B cell (primary cell): ENCODE measurements at regions not wholly inside any gene's neighbourhood (a gene's known extent, or its start where the extent isn't known, plus 50 kb on each side); places are given as distances from the start of the nearest gene placed in this dataset.

ENCODE experiments used
- ATAC-seq: fragments of 200-7000 bp; cut with Tn5 transposase; one replicate; pipeline ENCODE4 v1.10.0; 2021; ENCODE audit warnings: low read depth, mild to moderate bottlenecking, moderate number of reproducible peaks, moderate library complexity
- CTCF ChIA-PET: fragments of 350-600 bp; sonication (Branson Sonifier 250); formaldehyde crosslinking; loops from one replicate; lab custom pipeline; 2021; ENCODE audit warnings: antibody characterized with exemption, inconsistent platforms; lab: Charles Lee
- POLR2A ChIA-PET: fragments of 350-600 bp; sonication (Branson Sonifier 250); formaldehyde crosslinking; loops from one replicate; lab custom pipeline; 2021; ENCODE audit warnings: antibody characterized with exemption; lab: Charles Lee
- DNase-seq: peaks from one replicate; pipeline ENCODE4 v3.0.0; 2013
- H2AFZ ChIP-seq: 2 replicates; pipeline ENCODE4 v1.6.1; 2012; ENCODE audit warnings: mild to moderate bottlenecking, low read depth, low read length; ENCODE audit not compliant: insufficient read depth, poor library complexity, severe bottlenecking
- H3K27ac ChIP-seq, 2 donors: 1 replicate in 1 of 2; 2 replicates in 1 of 2; pipeline ENCODE4 v1.5.1; 2012 to 2013; ENCODE audit warnings: low read length in 2 of 2, mild to moderate bottlenecking in 2 of 2, moderate library complexity in 1 of 2
- H3K27me3 ChIP-seq, 4 experiments: fragments of 200-600 bp in 1 of 4; sonication (generic) in 1 of 4; replicated peaks in 1 of 4; 1 replicate in 2 of 4; 2 replicates in 2 of 4; pipeline versions ENCODE4 v1.6.1 to v1.7.0; 2013 to 2016; ENCODE audit warnings: low read length in 3 of 4, mild to moderate bottlenecking in 2 of 4, mixed read lengths in 1 of 4, moderate library complexity in 1 of 4; ENCODE audit not compliant: insufficient read depth in 4 of 4, control insufficient read depth in 3 of 4; ENCODE audit errors: control extremely low read depth in 1 of 4
- H3K36me3 ChIP-seq, 2 experiments: replicated peaks in 1 of 2; 1 replicate in 1 of 2; 2 replicates in 1 of 2; pipeline versions ENCODE4 v1.6.1 to v1.7.1; 2013; ENCODE audit warnings: low read length in 1 of 2; ENCODE audit not compliant: insufficient read depth in 2 of 2, control insufficient read depth in 1 of 2; ENCODE audit errors: control extremely low read depth in 1 of 2, extremely low read depth in 1 of 2
- H3K4me1 ChIP-seq, 2 donors: fragments of 200-600 bp in 1 of 2; sonication (generic) in 1 of 2; 1 replicate in 1 of 2; 2 replicates in 1 of 2; pipeline versions ENCODE4 v1.5.1 to v1.6.1; 2013 to 2017; ENCODE audit warnings: low read length in 2 of 2; ENCODE audit not compliant: control insufficient read depth in 2 of 2, insufficient read depth in 2 of 2
- H3K4me2 ChIP-seq: replicated peaks from 2 replicates; pipeline ENCODE3; 2012; ENCODE audit warnings: mild to moderate bottlenecking, low read depth, low read length; ENCODE audit not compliant: poor library complexity, severe bottlenecking
- H3K4me3 ChIP-seq, 5 experiments: fragments of 200-600 bp in 1 of 5; sonication (generic) in 1 of 5; 1 replicate in 3 of 5; 2 replicates in 2 of 5; pipeline versions ENCODE4 v1.5.1 to v1.7.0; 2011 to 2016; ENCODE audit warnings: low read length in 4 of 5, mild to moderate bottlenecking in 4 of 5, low read depth in 2 of 5, control low read depth in 1 of 5, moderate library complexity in 1 of 5; ENCODE audit not compliant: insufficient read depth in 1 of 5; ENCODE audit errors: control extremely low read depth in 1 of 5, extremely low read depth in 1 of 5
- H3K79me2 ChIP-seq: fragments of 200-600 bp; sonication (generic); one replicate; pipeline ENCODE4 v1.6.0; 2016; ENCODE audit warnings: low read length; ENCODE audit not compliant: control insufficient read depth, insufficient read depth
- H3K9ac ChIP-seq: fragments of 200-600 bp; sonication (generic); 2 replicates; pipeline ENCODE4 v1.6.1; 2017; ENCODE audit warnings: mild to moderate bottlenecking, low read length, moderate library complexity
- H3K9me3 ChIP-seq, 3 donors: one replicate each; pipeline versions ENCODE4 v1.6.1 to v1.7.1; 2013; ENCODE audit warnings: low read length in 2 of 3; ENCODE audit not compliant: control insufficient read depth in 2 of 3, insufficient read depth in 1 of 3; ENCODE audit errors: control extremely low read depth in 1 of 3
- H4K20me1 ChIP-seq: 2 replicates; pipeline ENCODE4 v1.6.0; 2012; ENCODE audit warnings: mild to moderate bottlenecking, low read length; ENCODE audit not compliant: insufficient read depth, control insufficient read depth, poor library complexity, severe bottlenecking
- H3K27ac Mint-ChIP-seq: one replicate; pipeline ENCODE4 v1.8.0; 2021; ENCODE audit warnings: mixed read lengths
- H3K27me3 Mint-ChIP-seq: one replicate; pipeline ENCODE4 v1.8.0; 2021; ENCODE audit warnings: mixed read lengths
- H3K4me1 Mint-ChIP-seq: one replicate; pipeline ENCODE4 v1.8.0; 2021; ENCODE audit warnings: mixed read lengths
- H3K4me3 Mint-ChIP-seq: one replicate; pipeline ENCODE4 v1.8.0; 2021; ENCODE audit warnings: mixed read lengths
- H3K9me3 Mint-ChIP-seq: one replicate; pipeline ENCODE4 v1.8.0; 2022; ENCODE audit warnings: mixed read lengths; ENCODE audit not compliant: insufficient read depth
- EZH2 ChIP-seq: IDR thresholded peaks from 2 replicates; pipeline ENCODE4 v1.6.1; 2012; ENCODE audit warnings: borderline replicate concordance, low read depth, mild to moderate bottlenecking, moderate library complexity, low read length; ENCODE audit not compliant: insufficient read depth, poor library complexity, severe bottlenecking
- WGBS: methylation state at CpG from one replicate; pipeline ENCODE4 v1.1.5; 2013; ENCODE audit warnings: missing lambda C conversion rate; ENCODE audit not compliant: insufficient coverage; 5-methylcytosine and 5-hydroxymethylcytosine counted together
- intact Hi-C: fragments of 100-400 bp; cut with micrococcal nuclease; formaldehyde crosslinking; loops from one replicate; pipeline ENCODE4 v1.10.0; 2022
- TF ChIP-seq, protein P1 (sequence below): fragments of 200-600 bp; IDR thresholded peaks from one replicate; pipeline ENCODE4 v1.8.0; 2022; ENCODE audit warnings: antibody characterized with exemption, mild to moderate bottlenecking

DNA sequence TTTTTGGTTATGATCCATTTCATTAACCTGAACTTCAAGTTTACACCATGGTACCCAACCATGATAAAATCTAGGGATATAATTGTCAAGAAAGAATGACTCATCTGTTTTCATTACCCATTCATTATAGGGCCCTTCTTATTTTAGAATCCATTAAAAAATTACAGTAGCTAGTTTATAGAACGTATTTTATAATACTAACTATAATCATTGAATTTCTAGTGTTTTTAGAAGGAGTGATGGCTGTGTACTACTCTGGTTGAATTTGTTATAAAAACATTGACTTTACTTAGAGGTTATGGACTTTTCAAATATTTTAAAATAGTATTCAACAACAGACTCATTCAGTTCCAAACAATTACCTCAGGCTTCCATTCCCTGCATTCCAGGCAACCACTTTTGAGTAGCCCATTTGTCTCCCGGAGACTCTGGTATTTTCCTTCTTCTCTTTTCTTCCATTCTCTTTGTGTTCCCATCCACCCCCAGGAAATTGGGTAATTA is 71.9 kb upstream of the KLF12 start:
- DNase-seq, result no peak
- no peak overlapping the region for H3K4me3 ChIP-seq
- no peak overlapping the region for H3K27ac ChIP-seq
- H3K36me3 ChIP-seq, result no peaks in the 10 kb centered on the region
- H3K4me1 Mint-ChIP-seq, result no peaks in the 10 kb centered on the region
- H4K20me1 ChIP-seq, result no peaks in the 10 kb centered on the region
- peaks cover 4% of the 10 kb centered on the region for H3K9me3 Mint-ChIP-seq
- H3K4me3 Mint-ChIP-seq, result no peak overlapping the region
- H2AFZ ChIP-seq, result no peak overlapping the region
- no peak for ATAC-seq
- peaks cover 0 to 1% (median 0%) of the 10 kb centered on the region in 3 donors for H3K9me3 ChIP-seq
- intact Hi-C loops, result no loop called here
- 100% methylated on average over 1 of the region's 2 CpGs for WGBS
- no peak overlapping the region for H3K4me2 ChIP-seq
- H3K4me1 ChIP-seq, result no peaks in the 10 kb centered on the region
- TF ChIP-seq, protein P1, sequence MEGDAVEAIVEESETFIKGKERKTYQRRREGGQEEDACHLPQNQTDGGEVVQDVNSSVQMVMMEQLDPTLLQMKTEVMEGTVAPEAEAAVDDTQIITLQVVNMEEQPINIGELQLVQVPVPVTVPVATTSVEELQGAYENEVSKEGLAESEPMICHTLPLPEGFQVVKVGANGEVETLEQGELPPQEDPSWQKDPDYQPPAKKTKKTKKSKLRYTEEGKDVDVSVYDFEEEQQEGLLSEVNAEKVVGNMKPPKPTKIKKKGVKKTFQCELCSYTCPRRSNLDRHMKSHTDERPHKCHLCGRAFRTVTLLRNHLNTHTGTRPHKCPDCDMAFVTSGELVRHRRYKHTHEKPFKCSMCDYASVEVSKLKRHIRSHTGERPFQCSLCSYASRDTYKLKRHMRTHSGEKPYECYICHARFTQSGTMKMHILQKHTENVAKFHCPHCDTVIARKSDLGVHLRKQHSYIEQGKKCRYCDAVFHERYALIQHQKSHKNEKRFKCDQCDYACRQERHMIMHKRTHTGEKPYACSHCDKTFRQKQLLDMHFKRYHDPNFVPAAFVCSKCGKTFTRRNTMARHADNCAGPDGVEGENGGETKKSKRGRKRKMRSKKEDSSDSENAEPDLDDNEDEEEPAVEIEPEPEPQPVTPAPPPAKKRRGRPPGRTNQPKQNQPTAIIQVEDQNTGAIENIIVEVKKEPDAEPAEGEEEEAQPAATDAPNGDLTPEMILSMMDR, result no peak
- no peak for TF ChIP-seq EZH2
- H3K27me3 ChIP-seq, result peaks cover 0 to 3% (median 0%) of the 10 kb centered on the region in 4 experiments
- no peak overlapping the region for H3K9ac ChIP-seq
- no peaks in the 10 kb centered on the region for H3K79me2 ChIP-seq
- POLR2A ChIA-PET, result no interaction called here
- no peak overlapping the region for H3K27ac Mint-ChIP-seq
- CTCF ChIA-PET, result no interaction called here
- H3K27me3 Mint-ChIP-seq, result peaks cover 27% of the 10 kb centered on the region

DNA sequence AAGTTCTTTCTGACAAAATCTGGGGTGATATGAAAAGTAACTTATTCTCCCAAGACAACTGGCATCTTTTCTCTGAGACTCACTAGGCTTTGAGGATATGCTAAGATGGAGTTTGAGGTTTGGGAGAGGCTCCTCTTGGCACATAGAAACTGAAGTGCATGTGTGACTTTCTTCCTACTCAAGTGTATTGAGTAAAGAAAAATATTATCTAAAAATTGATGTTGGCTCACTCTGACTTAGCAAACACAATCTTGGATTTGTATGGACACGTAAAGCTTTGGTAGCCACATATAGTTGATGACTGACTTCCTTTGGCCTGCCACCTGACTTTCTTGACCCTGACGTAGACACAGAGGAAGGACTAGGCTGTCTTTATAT is 71.1 kb upstream of the KLF12 start:
- Mint-ChIP-seq H3K27me3 (peaks cover 28% of the 10 kb centered on the region), H3K4me1 (no peaks in the 10 kb centered on the region), H3K4me3 (no peak overlapping the region), H3K27ac (no peak overlapping the region), H3K9me3 (peaks cover 4% of the 10 kb centered on the region)
- H3K9me3 ChIP-seq, result peaks cover 0 to 1% (median 0%) of the 10 kb centered on the region in 3 donors
- ATAC-seq (no peak), DNase-seq (no peak)
- H3K4me3 ChIP-seq, result no peak overlapping the region
- no peaks in the 10 kb centered on the region for H3K79me2 ChIP-seq
- no peak overlapping the region for H3K9ac ChIP-seq
- no peaks in the 10 kb centered on the region for H3K4me1 ChIP-seq
- H3K36me3 ChIP-seq, result no peaks in the 10 kb centered on the region
- H2AFZ ChIP-seq, result no peak overlapping the region
- peaks cover 0 to 3% (median 0%) of the 10 kb centered on the region in 4 experiments for H3K27me3 ChIP-seq
- no peak overlapping the region for H3K4me2 ChIP-seq
- CTCF ChIA-PET, result no interaction called here
- TF ChIP-seq, protein P1, result no peak
- no peak for TF ChIP-seq EZH2
- H4K20me1 ChIP-seq, result no peaks in the 10 kb centered on the region
- intact Hi-C loops, result no loop called here
- no peak overlapping the region for H3K27ac ChIP-seq
- no CpG with 5 or more reads among the region's 2 CpGs for WGBS
- POLR2A ChIA-PET, result no interaction called here
